ENCODE measurements at regions not wholly inside any gene's neighbourhood (a gene's known extent, or its start where the extent isn't known, plus 50 kb on each side); places are given as distances from the start of the nearest gene placed in this dataset.

DNA sequence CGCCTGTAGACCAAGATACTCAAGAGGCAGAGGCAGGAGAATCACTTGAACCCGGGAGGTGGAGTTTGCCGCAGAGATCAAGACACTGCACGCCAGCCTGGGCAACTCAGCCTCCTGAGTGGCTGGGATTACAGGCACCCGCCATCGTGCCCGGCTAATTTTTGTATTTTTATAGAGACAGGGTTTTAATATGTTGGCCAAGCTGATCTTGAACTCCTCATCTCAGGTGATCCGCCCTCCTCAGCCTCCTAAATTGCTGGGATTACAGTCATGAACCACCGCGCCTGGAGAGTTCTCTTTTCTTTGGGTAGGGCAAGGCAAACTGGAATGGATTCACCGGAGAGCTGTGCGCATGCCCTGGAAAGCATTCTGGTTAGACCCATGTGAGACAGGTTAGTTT lies 179.3 kb upstream of the ALG10B start:
- Histone ChIP-seq H3K9ac (ENCODE audit: extremely low read depth, insufficient read length, low read length) (no peak overlapping the region), H2AK5ac (ENCODE audit: insufficient read length, low read length) (no peak overlapping the region), H2BK5ac (ENCODE audit: insufficient read length, low read length) (no peak overlapping the region), H2AFZ (ENCODE audit: low read length) (no peak overlapping the region), H3T11ph (ENCODE audit: low read length) (no peak overlapping the region), H3K23ac (ENCODE audit: insufficient read length, low read depth, low read length) (no peak overlapping the region), H2BK12ac (ENCODE audit: insufficient read length, low read depth, low read length) (no peak overlapping the region), H3K14ac (ENCODE audit: insufficient read depth, low read length) (no peak overlapping the region), H3K23me2 (ENCODE audit: insufficient read length, low read depth, low read length, poor library complexity, severe bottlenecking) (no peaks in the 10 kb centered on the region), H3K79me1 (ENCODE audit: insufficient read depth, low read depth, low read length, poor library complexity, severe bottlenecking) (no peaks in the 10 kb centered on the region), H3K4me2 (ENCODE audit: insufficient read depth, insufficient read length, low read length) (no peak overlapping the region), H3K4ac (ENCODE audit: low read depth, low read length) (no peak overlapping the region), H2BK20ac (ENCODE audit: low read depth, low read length, poor library complexity, severe bottlenecking) (no peak overlapping the region), H2BK120ac (ENCODE audit: low read depth, low read length, poor library complexity, severe bottlenecking) (no peak overlapping the region), H3K79me2 (ENCODE audit: insufficient read depth, low read length) (no peaks in the 10 kb centered on the region), H2BK15ac (ENCODE audit: low read depth, low read length) (no peak overlapping the region), H4K5ac (ENCODE audit: insufficient read length, low read depth, low read length) (no peak overlapping the region), H3K27me3 (ENCODE audit: insufficient read depth, low read length) (no peaks in the 10 kb centered on the region), H4K91ac (ENCODE audit: insufficient read length, low read depth, low read length) (no peak overlapping the region), H3K4me1 (ENCODE audit: insufficient read depth, low read length) (no peaks in the 10 kb centered on the region), H3K9me3 (ENCODE audit: control insufficient read depth, low read depth, low read length) (peaks cover 78% of the 10 kb centered on the region), H3K27ac (ENCODE audit: insufficient read length, low read depth, low read length) (no peak overlapping the region), H3K18ac (ENCODE audit: insufficient read length, low read depth, low read length) (no peak overlapping the region), H4K20me1 (ENCODE audit: control insufficient read depth, insufficient read depth, insufficient read length) (no peaks in the 10 kb centered on the region), H4K8ac (replicated peaks; ENCODE audit: insufficient read length, low read depth, low read length) (no peak overlapping the region), H3K56ac (ENCODE audit: insufficient read length, low read depth, low read length) (no peak overlapping the region)
- H3K9me3 Mint-ChIP-seq: peaks cover 88 to 96% of the 10 kb centered on the region in 2 experiments
- no peaks in the 10 kb centered on the region; the same call in 1 of the 2 replicates for H3K27me3 Mint-ChIP-seq (ENCODE audit: low read depth)
- TF ChIP-seq, protein P1, sequence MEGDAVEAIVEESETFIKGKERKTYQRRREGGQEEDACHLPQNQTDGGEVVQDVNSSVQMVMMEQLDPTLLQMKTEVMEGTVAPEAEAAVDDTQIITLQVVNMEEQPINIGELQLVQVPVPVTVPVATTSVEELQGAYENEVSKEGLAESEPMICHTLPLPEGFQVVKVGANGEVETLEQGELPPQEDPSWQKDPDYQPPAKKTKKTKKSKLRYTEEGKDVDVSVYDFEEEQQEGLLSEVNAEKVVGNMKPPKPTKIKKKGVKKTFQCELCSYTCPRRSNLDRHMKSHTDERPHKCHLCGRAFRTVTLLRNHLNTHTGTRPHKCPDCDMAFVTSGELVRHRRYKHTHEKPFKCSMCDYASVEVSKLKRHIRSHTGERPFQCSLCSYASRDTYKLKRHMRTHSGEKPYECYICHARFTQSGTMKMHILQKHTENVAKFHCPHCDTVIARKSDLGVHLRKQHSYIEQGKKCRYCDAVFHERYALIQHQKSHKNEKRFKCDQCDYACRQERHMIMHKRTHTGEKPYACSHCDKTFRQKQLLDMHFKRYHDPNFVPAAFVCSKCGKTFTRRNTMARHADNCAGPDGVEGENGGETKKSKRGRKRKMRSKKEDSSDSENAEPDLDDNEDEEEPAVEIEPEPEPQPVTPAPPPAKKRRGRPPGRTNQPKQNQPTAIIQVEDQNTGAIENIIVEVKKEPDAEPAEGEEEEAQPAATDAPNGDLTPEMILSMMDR (conservative IDR thresholded peaks at IDR 0.05): no peak
- no CpG with 5 or more reads among the region's 12 CpGs for WGBS (ENCODE audit: extremely low coverage, insufficient read length, low lambda C conversion rate)
- DNase-seq: no peak
- H3K4me1 Mint-ChIP-seq: no peaks in the 10 kb centered on the region
- no peak overlapping the region for H3K27ac Mint-ChIP-seq
- H3K36me3 Mint-ChIP-seq (ENCODE audit: insufficient read depth in 1 of 3, low read depth in 3 of 3): peaks cover 0 to 19% (median 6%) of the 10 kb centered on the region in 3 experiments; a peak in 5 of 7 replicates
- H3K4me3 Mint-ChIP-seq: no peak overlapping the region
